ENCODE measurements at regions not wholly inside any gene's neighbourhood (a gene's known extent, or its start where the extent isn't known, plus 50 kb on each side); places are given as distances from the start of the nearest gene placed in this dataset.
"Not testable (repeated sequence)": the region's sequence is repeated elsewhere in the genome, so short reads cannot be mapped to it uniquely, and the experiment has no call there.

DNA sequence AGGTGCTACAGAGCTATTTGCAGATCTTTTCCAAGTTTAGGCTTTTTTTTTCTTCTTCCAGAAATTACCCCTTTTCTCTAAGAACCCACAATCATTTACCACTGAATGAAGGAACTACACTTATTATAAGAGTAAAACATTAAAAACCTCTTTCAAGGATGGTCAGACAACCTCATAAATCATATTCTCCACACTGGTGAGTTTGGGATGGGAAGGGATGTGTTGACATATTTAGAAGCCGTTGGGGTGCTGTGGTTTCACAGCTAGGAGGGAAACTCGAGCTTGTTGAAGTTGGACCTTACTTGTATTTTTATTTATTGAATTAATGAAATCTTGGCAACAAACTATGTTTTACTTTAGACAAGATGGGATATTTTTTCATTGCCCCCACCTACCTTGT is 289.4 kb upstream of the MEIS1 start:
- Histone ChIP-seq H3K9me3 (no peaks in the 10 kb centered on the region), H3K27me3 (no peaks in the 10 kb centered on the region), H3K4me1 (no peaks in the 10 kb centered on the region), H3K4me3 (no peak overlapping the region), H3K36me3 (no peaks in the 10 kb centered on the region), H3K27ac (no peak overlapping the region)
- no peak for DNase-seq (ENCODE audit: low spot score in 2 of 2)
- 61% methylated on average over 2 of the region's 2 CpGs for WGBS
- TF ChIP-seq, protein P1, sequence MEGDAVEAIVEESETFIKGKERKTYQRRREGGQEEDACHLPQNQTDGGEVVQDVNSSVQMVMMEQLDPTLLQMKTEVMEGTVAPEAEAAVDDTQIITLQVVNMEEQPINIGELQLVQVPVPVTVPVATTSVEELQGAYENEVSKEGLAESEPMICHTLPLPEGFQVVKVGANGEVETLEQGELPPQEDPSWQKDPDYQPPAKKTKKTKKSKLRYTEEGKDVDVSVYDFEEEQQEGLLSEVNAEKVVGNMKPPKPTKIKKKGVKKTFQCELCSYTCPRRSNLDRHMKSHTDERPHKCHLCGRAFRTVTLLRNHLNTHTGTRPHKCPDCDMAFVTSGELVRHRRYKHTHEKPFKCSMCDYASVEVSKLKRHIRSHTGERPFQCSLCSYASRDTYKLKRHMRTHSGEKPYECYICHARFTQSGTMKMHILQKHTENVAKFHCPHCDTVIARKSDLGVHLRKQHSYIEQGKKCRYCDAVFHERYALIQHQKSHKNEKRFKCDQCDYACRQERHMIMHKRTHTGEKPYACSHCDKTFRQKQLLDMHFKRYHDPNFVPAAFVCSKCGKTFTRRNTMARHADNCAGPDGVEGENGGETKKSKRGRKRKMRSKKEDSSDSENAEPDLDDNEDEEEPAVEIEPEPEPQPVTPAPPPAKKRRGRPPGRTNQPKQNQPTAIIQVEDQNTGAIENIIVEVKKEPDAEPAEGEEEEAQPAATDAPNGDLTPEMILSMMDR (IDR thresholded peaks at IDR 0.05), result no peak
- TF ChIP-seq POLR2AphosphoS5 (IDR thresholded peaks at IDR 0.05), result no peak
- TF ChIP-seq POLR2A (IDR thresholded peaks at IDR 0.05), result no peak
- no peak for TF ChIP-seq EP300 (IDR thresholded peaks at IDR 0.05)

DNA sequence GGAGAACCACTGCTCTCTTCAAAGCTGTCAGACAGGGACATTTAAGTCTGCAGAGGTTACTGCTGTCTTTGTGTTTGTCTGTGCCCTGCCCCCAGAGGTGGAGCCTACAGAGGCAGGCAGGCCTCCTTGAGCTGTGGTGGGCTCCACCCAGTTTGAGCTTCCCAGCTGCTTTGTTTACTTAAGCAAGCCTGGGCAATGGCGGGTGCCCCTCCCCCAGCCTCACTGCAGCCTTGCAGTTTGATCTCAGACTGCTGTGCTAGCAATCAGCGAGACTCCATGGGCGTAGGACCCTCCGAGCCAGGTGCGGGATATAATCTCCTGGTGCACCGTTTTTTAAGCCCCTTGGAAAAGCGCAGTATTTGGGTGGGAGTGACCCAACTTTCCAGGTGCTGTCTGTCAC is 290.6 kb upstream of the MEIS1 start:
- H3K9me3 ChIP-seq; H3K27me3 ChIP-seq; DNase-seq (ENCODE audit: low spot score in 2 of 2); H3K36me3 ChIP-seq; H3K4me1 ChIP-seq; H3K27ac ChIP-seq; H3K4me3 ChIP-seq: not testable (repeated sequence)
- 94% methylated on average over 6 of the region's 7 CpGs for WGBS

DNA sequence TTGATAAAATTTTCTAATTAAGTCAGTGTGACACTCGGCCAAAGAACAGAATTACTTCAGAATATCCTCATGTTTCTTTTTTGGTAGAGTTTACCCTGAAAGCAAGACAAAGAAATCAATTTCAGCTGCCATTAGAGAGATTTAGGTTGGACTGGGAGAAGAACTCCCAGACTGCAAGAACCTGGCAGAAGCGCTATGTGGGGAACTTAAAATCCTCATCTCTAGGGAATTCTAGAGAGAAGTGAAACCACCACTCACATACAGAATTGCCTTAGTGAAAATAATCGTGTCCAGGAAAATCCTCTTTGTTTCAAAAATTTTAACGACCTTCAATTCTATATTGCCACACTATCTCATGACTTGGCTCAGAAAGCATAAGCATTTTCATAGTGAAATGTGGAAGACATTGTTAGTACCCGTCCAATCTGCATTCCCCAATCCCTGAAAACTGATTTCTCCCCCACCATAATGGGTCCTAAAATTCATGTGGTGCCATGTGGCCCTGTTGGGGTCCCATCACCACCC is 297.3 kb upstream of the MEIS1 start:
- TF ChIP-seq POLR2A (IDR thresholded peaks at IDR 0.05) (no peak), POLR2AphosphoS5 (IDR thresholded peaks at IDR 0.05) (no peak), EP300 (IDR thresholded peaks at IDR 0.05) (no peak)
- TF ChIP-seq, protein P1 (IDR thresholded peaks at IDR 0.05), result no peak
- no peaks in the 10 kb centered on the region for H3K27me3 ChIP-seq
- DNase-seq (ENCODE audit: low spot score in 2 of 2), result no peak
- no peaks in the 10 kb centered on the region for H3K4me1 ChIP-seq
- H3K36me3 ChIP-seq, result no peaks in the 10 kb centered on the region
- H3K4me3 ChIP-seq, result no peak overlapping the region
- H3K9me3 ChIP-seq, result no peaks in the 10 kb centered on the region
- WGBS, result 79% methylated on average over 5 of the region's 5 CpGs
- no peak overlapping the region for H3K27ac ChIP-seq

DNA sequence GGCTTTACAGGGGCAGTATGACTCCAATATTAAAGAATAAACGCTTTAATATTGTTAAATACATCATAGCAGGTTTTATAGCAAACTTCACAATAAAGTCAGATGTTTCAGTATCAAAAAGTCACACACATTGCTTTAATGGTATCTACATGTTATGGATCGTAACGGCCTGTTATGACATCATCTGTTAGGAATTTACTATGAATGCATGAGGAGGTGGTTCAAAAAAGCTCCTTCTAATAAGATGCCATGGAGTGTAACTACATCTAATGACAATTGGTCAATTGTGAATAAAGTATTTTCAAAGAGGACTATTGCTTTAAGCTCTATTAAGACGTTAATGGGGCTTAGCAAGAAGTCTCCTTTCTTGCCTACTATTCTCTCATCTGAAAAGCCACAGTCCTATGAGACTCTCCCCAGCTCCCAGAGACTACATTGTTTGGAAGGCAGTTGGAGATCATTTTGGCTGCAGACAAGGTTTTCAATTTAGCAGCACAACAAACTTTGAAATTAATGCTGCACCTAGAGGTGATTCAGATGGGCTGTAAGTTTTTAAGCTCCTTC is 300.7 kb upstream of the MEIS1 start:
- WGBS, result 60% methylated on average over 4 of the region's 4 CpGs
- H3K27me3 ChIP-seq, result no peaks in the 10 kb centered on the region
- no peaks in the 10 kb centered on the region for H3K4me1 ChIP-seq
- DNase-seq (ENCODE audit: low spot score in 2 of 2), result no peak
- no peak overlapping the region for H3K4me3 ChIP-seq
- TF ChIP-seq POLR2AphosphoS5 (IDR thresholded peaks at IDR 0.05), result no peak
- no peak for TF ChIP-seq EP300 (IDR thresholded peaks at IDR 0.05)
- no peak for TF ChIP-seq POLR2A (IDR thresholded peaks at IDR 0.05)
- TF ChIP-seq, protein P1 (IDR thresholded peaks at IDR 0.05), result no peak
- no peak overlapping the region for H3K27ac ChIP-seq
- no peaks in the 10 kb centered on the region for H3K9me3 ChIP-seq
- H3K36me3 ChIP-seq, result no peaks in the 10 kb centered on the region

DNA sequence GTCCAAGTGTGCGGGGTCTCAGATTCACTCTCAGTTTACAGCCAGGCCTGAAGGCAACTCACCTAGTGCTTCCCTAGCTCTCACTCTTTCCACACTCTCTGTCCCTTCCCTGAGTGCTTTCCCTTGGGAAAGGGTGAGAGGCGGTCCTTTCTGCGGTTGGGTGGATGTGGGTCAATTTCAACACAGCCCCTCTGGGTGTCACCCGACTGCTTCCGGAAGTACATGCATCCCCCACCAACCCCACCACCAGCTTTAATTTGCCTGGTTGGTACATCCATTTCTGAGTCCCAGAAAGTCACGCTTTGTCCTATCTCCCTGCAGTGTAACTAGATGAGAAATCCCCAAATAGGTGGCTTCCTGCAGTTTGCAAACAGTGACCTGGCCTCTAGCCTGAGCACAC is 307.3 kb upstream of the MEIS1 start:
- Histone ChIP-seq H3K27ac (no peak overlapping the region), H3K27me3 (no peaks in the 10 kb centered on the region), H3K36me3 (no peaks in the 10 kb centered on the region), H3K9me3 (no peaks in the 10 kb centered on the region), H3K4me1 (no peaks in the 10 kb centered on the region), H3K4me3 (no peak overlapping the region)
- WGBS, result 90% methylated on average over 6 of the region's 6 CpGs
- no peak for DNase-seq (ENCODE audit: low spot score in 2 of 2)
- TF ChIP-seq, protein P1 (IDR thresholded peaks at IDR 0.05), result no peak
- TF ChIP-seq EP300 (IDR thresholded peaks at IDR 0.05), result no peak
- no peak for TF ChIP-seq POLR2A (IDR thresholded peaks at IDR 0.05)
- no peak for TF ChIP-seq POLR2AphosphoS5 (IDR thresholded peaks at IDR 0.05)

DNA sequence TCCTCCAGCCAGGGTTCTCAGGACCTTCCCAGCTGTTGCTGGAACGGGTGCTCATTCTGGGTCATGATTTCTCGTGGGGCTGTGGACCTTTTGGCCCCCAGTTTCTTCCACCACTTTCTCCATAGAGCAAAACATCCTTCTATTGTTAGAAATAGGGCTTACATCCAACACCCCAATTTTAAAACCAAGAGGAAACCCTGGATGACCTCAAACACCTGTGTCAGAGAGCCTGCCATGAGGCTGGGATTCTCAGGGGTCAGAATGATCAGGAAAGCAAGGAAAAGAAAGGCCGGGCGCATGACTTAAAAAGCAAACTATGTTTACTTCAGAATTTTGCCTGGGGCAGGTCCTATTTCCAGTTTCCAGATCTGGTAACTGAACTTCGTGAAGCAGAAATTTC is 307.9 kb upstream of the MEIS1 start:
- H3K27me3 ChIP-seq, result no peaks in the 10 kb centered on the region
- TF ChIP-seq, protein P1 (IDR thresholded peaks at IDR 0.05), result no peak
- no peak for TF ChIP-seq EP300 (IDR thresholded peaks at IDR 0.05)
- TF ChIP-seq POLR2AphosphoS5 (IDR thresholded peaks at IDR 0.05), result no peak
- TF ChIP-seq POLR2A (IDR thresholded peaks at IDR 0.05), result no peak
- H3K4me3 ChIP-seq, result no peak overlapping the region
- no peaks in the 10 kb centered on the region for H3K4me1 ChIP-seq
- no peak overlapping the region for H3K27ac ChIP-seq
- no peaks in the 10 kb centered on the region for H3K36me3 ChIP-seq
- no peak for DNase-seq (ENCODE audit: low spot score in 2 of 2)
- 68% methylated on average over 5 of the region's 5 CpGs for WGBS
- no peaks in the 10 kb centered on the region for H3K9me3 ChIP-seq

All from suprapubic skin (tissue), 4 donors.